Stimulated activated CD4-positive, alpha-beta T cell treated with anti-CD3 and anti-CD28 coated beads, TNF-alpha, amount 100 ng/mL, for 1 hour (primary cell): ENCODE measurements at regions not wholly inside any gene's neighbourhood (a gene's known extent, or its start where the extent isn't known, plus 50 kb on each side); places are given as distances from the start of the nearest gene placed in this dataset.
"Not testable (repeated sequence)": the region's sequence is repeated elsewhere in the genome, so short reads cannot be mapped to it uniquely, and the experiment has no call there.

Experiments used
- DNase-seq, 3 donors: peaks; one replicate each; pipeline ENCODE4 v3.0.0-alpha.2; 2020; ENCODE audit warnings: low read depth in 3 of 3, low spot score in 1 of 3

DNA sequence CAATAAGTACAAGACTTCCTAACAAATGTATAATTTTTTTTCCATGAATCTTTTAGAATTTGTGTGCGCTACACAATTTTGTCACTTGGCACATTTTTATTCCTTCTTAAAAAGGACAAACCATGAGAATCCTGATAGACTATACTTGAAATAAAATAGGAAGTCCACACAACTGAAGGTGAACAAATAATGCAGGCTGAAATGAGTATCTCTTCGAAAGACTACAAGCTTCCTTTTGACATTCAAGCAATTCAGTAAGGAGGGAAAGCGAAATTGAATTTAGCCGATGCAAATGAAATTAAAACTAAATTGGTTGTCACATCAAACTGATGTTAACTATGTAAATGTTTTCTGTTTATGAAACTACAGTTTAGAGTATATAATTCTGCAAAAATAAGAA is 374.4 kb upstream of the CCNH start:
- no peak for DNase-seq

DNA sequence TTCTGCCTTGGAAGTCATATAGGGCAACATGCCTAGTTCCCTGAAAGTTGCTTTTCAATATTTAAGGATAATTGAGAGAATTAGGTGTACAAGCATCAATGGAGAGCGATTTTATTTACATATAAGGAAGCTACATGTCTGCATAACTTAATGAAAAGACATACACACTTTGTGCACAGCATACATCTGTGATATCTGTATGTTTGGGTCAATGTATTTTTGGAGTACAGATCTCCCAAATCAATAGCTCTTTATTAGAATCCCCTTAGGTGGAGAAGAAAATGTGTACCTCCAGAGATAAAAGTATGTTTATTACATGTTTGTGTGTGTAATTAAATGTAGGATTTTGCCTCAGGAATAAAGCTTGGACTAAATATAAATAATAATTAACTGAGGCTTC is 373.7 kb upstream of the CCNH start:
- DNase-seq, result no peak

DNA sequence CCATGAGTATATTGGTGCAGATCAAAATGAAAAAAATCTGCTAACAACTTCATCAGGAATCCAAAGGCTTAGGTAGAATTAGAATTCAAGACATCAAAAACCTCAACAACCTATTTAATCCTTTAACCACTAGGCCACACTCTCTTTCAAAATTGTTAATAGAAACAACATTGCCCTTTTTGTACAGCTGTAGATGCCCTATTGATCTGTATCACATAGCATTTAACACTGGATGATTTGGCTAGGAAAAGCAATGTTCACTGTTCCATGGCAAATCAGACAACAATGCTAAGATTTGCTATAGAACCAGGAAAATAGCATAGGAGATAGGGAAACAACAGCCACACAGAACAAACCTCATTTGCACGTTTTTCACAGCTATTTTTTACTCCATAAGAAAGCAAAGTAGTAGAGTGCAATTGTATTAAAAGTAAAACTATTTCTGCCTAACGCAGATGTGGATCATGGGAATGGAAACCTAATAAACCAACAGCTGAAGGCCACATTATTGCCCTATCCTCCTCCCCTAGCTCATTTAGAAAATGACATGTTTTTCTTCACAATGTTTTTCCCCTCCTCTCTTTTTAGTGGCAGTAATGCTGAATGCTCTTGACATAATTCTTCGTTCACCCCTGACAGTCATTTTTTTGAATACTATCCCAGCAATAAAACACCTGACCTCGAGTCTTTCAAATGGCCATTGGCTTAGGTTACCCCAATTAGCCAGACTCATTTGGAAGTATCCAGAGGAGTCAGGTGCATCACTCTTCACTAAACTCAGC is 373.0 kb upstream of the CCNH start:
- DNase-seq, result no peak

DNA sequence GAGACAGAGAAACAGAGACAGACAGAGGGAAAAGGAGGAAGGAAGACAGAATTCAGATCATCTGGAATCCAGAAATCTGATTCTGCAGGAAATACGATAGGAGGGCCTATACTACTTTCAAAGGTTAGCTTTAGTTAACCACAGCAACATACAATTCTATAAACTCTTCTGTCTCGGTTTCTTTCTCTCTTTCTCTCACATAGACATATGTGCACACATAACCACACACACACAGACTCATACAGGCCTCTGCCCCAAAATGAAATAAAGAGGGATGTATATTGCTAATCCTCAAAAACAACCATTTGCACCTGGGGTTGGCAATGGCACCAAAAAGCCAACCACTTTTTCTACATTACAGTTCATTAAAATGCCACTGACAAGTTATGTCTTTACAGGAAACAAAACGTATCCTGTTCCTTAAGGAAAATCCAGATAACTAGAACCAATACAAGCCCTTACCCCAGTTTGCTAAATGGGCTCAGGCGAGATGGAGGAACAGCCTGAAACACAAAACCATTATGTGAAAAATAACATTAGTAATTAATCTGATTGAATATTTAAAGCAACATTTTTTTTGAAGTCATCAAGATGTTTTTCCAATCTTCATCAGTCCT is 372.3 kb upstream of the CCNH start:
- DNase-seq, result no peak

DNA sequence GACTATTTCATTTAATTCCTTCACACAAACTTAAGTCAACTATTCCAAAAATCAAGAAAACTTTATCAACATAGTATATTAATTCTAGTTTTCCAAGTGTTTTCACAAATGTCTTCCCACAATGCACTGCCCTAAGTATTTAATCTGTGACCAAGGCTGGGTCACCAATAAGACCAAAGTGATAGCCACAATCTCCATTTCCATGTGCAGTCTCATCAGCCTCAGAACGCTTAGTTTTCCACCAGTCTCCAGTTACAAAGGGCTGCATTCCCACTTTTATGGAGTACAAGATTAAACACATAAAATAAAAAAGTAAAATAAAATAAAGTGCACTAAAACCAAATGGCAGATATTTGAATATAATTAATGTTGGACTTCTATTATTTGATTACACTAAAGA is 371.6 kb upstream of the CCNH start:
- DNase-seq, result no peak

DNA sequence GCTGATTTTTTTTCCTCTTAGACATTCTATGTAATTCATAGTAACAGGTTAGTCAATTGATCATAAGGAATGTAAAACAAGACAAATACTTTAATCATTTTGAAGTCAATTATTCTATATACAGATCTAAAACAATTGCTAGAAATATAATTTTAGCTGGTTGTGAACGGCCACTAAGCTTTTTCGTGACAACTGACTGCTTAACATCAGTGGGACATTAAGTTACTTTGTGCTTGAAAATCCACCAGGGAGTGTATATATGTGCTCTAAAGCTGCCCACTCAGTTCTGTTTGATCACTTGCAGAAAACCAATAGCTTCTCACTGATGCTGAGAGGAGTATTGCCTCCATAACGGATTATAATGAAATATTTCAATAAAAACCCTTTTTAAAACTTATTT is 370.2 kb upstream of the CCNH start:
- no peak for DNase-seq

DNA sequence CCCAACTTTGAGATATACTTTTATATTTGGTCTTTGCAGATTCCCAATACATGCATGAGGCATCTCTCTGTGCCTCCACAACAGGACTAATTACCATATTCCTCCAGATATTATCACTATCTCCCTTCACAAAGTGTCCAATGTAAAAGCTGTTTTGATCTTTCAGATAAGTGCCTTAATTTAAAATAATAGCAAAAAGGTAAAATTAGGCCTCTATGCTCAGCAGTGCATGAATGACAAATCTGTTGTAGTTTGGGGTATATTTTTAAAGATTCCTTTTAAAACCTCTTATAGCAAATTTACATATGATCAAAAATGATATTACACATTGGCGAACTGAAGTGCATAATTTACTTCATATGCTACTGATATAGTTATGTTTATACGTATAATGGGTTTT is 369.2 kb upstream of the CCNH start:
- DNase-seq, result no peak

DNA sequence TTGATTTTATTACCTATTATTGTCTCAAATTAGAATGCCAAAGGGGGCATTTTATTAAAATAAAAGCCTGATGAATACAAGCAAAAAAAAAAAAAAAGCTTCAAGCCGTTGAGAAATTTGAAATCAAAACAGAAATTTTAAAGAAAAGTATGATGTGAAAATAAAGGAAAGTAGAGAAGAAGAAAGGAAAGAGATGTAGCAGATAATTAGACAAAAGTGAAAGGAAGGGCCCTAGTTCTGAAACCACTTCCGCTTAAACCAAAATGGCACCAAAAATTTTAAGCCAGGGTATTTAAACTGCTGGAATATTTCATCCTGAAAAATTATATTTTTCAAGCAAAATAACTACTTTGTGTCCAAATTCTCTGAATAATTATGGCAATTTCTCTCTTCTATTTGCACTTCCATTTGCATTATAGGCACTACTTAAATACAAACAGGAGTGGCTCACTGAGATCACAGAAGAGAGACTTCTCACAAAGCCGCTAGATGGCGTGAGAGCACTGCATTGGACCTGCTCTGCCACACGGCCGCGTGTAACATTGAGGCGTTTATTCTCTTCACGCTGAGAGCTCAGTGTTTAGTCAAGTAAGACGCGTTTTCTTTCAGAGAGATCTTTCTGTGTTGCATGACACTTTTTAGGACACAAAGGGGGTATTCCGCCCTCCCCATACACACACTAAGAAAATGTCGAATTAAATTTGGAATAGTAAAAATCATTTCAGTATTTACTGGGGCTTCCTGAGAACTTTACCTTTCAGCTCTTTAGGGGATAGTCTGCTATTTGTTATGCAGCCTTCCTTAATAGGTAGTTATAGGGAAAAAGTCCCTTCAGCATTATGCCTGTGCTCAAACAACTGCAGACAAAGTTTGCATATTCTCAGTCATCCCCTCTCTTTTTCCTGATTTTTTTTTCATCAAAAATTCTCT is 368.4 kb upstream of the CCNH start:
- DNase-seq, result peak; percentile 34 to 51 (median 39)

DNA sequence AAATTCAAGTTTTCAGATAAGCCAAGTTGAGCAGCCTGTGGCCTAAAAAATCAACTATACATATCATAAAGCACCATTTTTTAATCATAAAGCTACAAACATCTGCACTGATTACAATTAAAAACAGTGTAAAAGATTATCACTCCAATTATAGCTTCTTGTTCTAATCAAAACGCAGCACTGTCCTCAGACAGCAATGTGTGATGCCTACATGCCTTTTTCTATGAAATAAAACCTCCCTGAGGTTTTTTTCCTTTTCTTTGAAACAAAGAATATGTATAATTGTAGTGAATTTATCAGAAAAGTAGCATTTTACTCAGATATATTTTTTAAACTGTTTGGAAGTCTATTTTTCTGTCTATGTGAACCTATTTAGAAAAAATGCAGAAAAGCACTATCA is 366.1 kb upstream of the CCNH start:
- DNase-seq, result no peak

DNA sequence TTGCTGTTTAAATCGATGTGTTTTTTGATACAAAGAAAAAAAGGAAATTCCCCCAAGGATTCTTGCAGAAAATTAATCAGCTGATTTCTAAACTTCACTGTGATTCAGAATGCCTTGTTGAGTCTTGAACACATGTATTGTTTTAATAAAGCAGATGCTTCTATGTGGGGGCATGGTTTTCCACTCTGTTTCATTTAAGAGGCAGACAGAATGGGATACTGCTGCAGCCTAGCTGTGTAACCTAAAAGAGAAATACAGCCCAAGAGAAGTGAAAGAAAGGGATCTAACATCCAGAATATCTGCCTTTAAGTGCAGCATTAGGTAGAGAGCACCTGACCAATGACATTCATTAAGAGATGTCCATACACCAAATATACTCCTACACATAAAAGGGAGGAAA is 365.1 kb upstream of the CCNH start:
- no peak for DNase-seq

DNA sequence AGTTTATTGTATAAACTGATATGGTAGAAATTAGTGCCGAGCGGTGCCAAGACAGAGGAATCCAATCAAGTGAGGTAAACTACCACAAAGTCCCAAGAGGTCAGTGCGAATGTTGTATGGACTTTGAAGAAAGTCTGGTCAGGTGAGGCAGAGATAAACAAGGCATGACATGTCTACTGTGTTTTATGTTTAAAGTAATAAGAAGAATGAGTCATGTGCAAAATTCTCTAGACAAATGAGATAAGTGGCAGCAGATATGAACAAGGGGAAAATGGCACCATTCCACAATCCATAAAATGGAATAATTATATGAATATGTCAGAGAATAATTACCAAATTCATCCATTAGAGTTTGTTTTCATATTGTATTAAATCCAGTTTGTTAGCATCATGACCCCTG is 364.1 kb upstream of the CCNH start:
- DNase-seq, result no peak

DNA sequence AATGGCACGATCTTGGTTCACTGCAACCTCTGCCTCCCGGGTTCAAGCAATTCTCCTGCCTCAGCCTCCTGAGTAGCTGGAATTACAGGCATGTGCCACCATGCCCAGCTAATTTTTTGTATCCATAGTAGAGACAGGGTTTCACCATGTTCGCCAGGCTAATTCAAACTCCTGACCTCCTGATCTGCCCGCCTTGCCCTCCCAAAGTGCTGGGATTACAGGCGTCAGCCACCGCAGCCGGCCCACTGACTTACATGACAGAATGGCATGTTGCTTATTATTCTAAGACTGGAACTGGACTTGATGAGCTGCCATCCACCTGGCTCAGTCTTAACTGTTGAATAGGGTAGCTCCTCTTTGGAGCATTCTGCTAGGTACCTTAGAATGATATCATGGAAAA is 363.6 kb upstream of the CCNH start:
- DNase-seq, result not testable (repeated sequence)

DNA sequence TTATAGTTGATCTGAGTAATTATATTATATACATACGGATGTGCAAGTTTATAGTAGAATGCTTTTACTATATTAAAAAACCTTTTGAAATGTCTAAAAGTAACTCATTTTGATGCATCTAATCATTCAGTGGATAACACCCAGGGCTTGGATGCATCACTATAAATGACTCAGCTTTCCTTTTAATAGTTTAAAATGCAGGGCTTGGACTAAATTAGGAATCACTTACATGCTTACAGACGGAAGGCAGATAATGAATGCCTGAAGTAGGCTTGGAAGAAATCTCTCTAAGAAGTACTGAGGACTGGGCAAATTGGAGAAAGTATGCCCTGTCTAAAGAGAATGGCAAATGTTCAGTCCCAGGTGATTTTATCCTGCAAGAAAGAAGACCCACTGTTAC is 362.5 kb upstream of the CCNH start:
- no peak for DNase-seq

DNA sequence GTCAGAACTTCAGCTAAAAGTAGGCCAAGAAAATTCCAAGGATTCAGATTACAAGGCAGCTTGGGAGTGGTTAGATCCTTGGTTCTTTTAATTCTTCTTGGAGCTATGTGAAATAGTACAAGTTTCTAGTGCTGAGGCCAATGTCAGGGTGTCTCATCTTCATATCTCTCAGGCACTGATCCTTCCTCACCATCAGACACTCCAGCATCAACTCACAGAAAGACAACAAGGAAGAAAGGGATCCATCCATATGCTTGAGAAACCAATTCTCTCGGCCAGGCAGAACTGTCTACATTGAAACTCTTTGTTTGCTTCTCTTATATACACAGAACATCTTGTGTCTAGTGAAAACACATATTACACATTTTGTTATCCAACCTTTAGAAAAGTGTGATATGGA is 362.1 kb upstream of the CCNH start:
- DNase-seq, result no peak

DNA sequence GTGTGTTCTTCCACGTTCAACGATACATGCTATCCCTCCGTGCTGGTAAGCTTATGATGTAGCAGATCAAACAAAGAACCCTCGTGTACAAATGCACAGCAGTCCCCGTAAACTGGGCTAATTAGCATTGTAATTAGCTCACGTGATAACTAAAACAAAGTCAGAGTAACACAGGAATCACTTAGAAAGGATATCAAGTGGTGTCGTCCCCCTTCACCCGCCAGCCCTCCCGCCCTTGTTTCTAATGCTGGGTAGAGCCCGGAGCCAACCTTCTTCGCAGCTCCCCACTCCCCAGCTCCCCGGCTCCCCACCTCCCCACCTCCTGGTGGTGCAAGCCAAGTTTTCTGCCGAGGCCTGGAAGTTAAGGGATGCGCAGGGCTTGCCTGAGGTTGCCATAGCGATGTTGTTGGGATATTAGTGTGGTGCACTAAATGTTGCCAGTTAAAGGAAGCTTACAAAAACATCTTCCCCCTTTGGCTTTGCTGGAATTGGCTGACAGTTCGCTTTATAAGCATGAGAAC is 357.9 kb upstream of the CCNH start:
- no peak for DNase-seq

DNA sequence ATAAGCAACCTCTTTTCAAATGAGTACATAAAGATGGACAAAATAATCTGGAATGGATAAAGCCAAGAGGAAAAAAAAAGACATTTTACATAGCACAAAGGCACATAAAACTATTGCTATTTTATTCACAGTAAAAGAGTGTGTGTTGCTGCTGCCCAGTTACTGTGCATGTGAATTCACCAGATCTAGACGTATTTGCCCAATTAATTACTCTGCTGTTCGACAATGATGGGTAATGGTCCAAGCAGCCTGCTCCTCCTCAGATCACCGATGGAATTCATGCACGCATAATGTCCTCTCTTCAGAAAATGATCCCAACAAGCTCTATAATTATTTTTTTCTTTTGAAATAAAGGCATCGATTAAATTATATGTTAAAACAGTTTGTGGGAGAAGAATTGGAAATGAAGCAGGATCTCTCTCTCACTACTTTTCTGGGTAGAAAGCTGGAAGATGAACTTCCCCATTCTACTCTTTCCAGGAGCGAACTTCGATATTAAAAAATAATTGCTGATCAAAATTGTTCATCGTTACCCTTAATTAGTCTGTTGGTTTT is 357.4 kb upstream of the CCNH start:
- DNase-seq, result no peak

DNA sequence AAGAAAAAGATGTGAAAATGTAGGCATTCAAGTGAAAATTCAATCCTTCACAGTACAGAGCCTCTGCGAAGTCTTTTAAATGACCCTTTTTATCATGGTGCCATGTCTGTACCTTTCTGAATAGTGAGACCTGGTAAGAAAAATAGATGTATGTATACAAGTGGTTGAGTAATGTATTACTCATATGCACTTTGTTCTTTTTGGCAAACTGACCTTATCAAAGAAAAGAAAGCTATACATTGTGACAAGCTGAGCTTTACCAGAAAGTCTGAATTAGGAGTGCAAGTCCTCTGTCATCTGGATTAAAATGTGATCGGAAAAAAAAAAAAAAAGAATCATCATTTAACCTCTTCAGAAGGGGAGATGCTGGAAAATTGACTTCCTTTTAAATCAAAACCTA is 356.4 kb upstream of the CCNH start:
- DNase-seq, result no peak

DNA sequence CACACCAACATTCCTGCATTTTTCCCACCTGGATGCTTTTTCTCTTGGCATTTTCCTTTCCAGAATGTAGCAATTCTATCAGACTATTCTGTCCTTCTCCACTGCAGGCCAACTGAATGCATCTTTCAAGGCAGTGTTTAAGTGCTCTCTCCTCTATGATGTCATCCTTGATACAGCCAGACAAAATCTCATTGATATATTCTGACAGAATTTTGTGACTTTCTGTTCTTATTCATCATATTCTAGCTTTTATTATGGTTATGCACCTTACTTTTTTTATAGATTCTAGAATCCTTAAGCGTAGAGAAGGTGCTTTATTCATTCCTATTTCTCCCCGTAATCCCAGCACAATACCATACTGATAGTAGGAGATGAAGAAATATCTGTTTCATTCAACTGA is 355.5 kb upstream of the CCNH start:
- DNase-seq, result no peak

DNA sequence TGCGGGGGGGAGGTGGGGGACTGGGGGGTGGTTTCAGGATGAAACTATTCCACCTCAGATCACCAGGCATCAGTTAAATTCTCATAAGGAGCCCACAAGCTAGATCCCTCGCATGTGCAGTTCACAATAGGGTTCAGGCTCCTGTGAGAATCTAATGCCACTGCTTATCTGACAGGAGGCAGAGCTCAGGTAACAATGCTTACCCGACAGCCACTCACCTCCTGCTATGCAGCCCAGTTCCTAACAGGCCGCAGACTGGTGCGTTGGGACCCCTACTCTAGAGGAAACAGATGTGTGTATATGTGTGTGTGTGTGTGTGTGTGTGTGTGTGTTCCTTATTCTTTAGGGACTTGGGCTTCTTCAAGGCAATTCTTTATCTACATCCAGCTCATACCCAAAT is 352.3 kb upstream of the CCNH start:
- DNase-seq, result no peak

DNA sequence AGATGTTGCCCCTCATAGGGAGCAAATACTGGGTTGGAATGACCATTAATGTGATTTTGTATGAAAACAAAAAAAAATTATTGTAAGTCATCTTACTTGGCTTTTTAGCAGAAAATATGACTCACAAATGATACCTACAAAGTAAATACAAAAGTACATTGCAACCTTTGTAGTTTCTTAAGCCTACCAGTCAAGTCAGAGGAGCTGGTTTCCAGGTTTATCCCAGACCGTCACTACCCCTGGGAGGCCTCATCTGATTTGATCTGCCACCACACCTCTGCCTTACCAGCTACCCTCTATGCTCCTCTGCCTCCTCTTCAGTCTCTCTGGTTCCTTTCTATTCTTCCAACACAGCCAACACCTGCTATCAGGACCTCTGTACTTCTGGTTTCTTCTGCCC is 349.9 kb upstream of the CCNH start:
- no peak for DNase-seq

DNA sequence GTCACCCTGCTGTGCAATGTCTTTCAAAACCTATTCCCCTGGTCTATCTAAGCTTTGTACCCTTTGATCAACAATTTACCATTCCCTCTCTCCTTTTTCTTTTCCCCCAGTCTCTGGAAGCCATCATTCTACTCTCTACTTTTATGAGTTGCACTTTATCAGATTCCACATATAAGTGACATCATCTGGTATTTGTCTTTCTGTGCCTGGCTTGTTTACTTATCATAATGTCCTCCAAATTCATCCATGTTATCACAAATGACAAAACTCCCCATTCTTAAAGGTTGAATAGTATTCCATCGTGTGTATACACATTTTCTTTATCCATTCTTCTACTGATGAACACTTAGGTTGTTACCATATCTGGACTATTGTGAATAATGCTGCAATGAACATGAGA is 344.2 kb upstream of the CCNH start:
- no peak for DNase-seq

DNA sequence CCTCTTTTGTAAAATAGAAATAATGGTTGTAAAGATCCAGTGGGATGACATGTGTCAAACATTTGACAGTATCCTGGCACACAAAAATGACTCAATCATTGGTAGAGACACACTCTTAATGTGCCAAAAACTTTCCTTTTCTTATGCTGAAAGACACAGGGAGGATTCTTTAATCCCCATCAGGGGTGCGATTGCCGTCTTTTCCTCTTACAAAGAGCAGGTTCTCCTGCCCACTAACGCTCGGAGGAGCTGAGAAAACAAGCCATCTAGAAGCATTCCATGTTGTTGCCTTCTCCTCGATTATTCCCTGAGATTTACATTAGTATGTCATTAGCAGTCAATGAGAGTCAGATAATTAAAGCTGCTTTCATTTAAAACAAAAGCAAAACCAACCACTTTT is 342.6 kb upstream of the CCNH start:
- DNase-seq, result no peak
